HG03460 (cell line): ENCODE measurements at regions not wholly inside any gene's neighbourhood (a gene's known extent, or its start where the extent isn't known, plus 50 kb on each side); places are given as distances from the start of the nearest gene placed in this dataset.
"Not testable (repeated sequence)": the region's sequence is repeated elsewhere in the genome, so short reads cannot be mapped to it uniquely, and the experiment has no call there.

Experiments
- ATAC-seq: cut with Tn5 transposase; IDR thresholded peaks from one replicate; pipeline ENCODE4 v1.9.1; 2021; ENCODE audit not compliant: unreplicated experiment

DNA sequence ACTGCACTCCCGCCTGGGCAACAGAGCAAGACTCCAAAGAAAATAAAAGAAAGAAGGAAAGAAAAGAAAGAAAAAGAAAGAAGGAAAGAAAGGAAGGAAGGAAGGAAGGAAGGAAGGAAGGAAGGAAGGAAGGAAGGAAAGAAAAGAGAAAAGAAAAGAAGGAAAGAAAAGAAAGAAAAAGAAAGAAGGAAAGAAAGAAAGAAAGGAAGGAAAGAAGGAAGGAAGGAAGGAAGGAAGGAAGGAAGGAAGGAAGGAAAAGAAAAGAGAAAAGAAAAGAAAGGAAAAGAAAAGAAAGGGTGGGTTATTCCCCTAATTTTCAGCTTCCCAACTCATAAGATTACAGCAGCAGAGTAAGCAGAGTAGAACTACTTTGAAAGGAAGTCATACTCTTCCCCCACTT lies 64.4 kb downstream of the TMEM200C start:
- not testable (repeated sequence) for ATAC-seq

GRCh38 chr18:5828913-5829312 lies 66.4 kb downstream of the TMEM200C start:
- ATAC-seq, result no peak

- no peak for ATAC-seq
Observed at GRCh38 chr18:5825663-5826062, 69.7 kb downstream of the TMEM200C start.

DNA sequence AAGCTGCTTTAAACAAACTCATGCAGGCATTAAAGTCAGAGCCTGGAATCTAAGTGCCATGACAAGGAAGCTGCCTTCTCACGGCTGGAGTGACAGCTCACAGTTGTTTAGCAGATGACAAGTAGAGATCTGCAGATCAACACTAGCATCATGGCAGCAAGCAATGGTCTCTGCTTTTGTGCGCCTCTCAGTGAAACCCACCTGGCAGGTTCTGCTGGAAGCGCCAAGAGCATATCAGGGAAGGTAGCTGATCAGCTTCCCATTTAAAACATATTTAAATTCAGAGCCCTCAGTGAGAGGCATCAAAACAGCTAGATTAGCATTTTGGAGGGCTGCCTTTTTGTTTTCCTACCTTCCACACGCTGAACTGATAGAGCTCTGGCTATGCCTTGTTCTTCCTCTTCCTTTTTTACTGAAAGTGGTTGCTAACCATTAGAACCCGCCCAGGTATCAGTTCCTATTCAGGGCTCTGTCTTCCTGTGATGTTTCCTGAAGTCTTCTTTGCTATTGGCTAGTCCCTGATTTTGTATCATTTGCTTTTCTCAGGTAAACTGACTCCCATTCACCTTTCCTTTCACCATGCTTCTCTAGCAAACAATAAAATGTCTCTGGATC lies 70.8 kb downstream of the TMEM200C start:
- ATAC-seq, result no peak

DNA sequence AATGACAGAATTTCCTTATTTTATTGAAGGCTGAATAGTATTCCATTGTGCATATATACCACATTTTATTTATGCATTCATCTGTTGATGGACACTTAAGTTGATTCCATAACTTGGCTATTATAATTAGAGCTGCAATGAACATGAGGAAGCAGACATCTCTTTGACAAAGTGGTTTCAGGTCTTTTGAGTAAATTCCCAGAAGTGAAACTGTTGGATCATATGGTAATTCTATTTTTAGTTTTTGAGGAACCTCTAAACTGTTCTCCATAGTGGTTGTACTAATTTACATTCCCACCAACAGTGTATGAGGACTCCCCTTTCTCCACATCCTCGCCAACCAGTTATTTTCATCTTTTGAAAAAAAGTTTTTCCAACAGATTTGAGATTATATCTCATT lies 77.5 kb downstream of the TMEM200C start:
- no peak for ATAC-seq

DNA sequence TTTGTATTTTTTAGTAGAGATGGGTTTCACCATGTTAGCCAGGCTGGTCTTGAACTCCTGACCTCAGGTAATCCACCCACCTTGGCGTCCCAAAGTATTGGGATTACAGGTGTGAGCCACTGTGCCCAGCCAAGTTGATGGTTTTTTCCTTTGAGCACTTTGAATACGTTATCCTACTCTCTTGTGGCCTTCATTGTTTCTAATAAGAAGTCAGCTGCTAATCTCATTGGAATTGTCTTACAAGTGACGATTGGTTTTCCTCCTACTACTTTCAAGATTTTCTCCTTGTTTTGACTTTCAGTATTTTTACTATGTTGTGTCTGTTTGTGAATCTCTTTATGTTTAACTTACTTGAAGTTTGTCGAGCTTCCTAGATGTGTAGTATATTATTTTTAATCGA lies 88.5 kb downstream of the TMEM200C start:
- no peak for ATAC-seq

GRCh38 chr18:5787936-5788335 lies 107.4 kb downstream of the TMEM200C start:
- no peak for ATAC-seq

- ATAC-seq, result no peak
Observed at GRCh38 chr18:5779922-5780321, 115.4 kb downstream of the TMEM200C start.

DNA sequence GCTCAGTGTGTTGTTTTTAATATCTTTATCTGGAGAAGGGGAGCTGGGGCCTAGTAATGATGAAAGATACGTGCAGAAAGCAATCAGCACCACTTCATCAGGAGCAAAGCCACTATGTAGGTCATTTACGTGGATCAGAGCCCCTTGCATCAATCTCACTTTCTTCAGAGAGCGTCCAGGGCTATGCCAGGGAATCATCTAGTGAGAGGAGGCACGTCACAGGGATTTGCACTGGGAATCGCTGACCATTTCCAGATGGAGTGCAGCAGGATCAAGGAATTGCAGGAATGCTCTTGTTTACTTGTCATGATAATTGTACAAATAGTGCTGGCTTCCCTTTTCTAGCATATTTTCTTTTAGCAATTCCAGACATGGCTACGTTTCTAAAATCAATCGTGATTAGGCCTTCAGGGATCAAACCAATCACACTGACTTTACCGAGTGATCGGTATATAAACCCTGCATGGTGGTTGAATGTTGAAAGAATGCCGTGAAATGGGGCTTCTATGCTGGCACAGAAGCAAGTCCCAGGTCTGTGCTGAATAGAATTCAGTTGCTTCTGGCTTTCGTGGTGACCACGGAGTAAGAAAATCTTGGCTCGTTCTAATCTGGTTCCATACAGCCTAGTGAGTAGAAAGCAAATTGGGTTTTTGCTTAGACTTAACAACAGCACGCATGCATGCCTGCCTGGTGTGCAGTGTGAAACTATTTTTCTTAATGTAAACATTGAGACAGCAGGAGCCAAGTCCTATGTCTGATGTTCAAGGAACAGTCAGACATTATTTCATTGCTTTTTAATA lies 122.8 kb downstream of the TMEM200C start:
- ATAC-seq, result no peak

DNA sequence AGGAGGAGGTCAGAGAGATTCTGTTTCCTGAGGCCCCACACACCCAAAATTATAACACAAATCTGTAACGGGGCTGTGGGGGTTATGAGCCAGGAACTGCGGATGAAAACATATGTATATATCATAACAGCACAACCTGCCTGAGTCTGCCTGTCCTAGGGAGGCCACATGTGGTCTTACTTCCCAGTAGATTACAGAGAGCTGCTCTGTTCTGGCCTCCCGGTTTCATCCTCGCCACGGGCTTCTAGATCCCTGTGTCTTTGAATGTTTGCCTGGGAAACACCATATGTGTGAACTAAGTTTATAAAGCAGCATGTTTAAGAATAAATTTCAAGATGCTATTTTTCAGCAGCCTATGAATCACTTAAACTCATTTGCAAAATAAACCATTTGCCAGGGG lies 124.0 kb downstream of the TMEM200C start:
- ATAC-seq, result no peak

GRCh38 chr18:5770176-5770575 lies 125.1 kb downstream of the TMEM200C start:
- ATAC-seq, result no peak

- no peak for ATAC-seq
Observed at GRCh38 chr18:5768454-5768853, 126.9 kb downstream of the TMEM200C start.

- no peak for ATAC-seq
Observed at GRCh38 chr18:5759194-5759593, 136.1 kb downstream of the TMEM200C start.

DNA sequence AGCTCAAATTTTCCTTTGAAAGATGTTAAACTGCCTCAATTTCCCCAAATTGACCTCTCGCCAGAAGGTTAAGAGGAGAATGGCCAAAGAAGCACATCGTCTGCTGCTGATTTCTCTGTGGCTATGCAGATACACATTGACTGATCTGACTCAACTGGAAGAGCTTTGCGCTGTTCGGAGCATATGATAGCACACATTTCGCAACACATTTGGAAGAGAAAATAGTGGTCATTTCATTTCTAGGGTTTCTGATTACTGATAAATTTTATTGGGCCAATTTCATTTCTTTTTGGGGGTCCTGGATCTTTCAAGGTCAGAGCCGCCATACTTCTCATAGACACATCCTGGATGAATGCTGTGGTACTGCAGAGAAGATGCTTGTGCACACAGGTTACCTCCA lies 138.5 kb downstream of the TMEM200C start:
- ATAC-seq, result no peak

DNA sequence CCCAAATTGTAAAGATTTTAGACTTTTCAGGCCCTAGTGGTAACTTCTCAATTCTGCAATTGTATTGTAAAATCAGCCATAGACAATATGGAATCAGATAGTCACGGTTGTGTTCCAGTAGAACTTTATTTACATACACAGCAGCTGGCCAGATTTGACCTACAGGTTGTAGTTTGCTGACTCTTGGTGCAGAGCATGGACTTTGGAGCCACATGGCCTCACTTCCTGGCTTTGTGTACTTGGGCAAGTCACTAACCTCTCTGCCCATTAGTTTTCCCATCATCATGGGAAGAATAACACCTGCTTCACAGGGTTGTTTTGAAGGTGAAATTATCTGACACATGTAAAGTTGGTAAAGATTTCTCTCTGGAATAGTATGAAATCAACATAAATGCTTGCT lies 147.6 kb downstream of the TMEM200C start:
- ATAC-seq, result no peak

GRCh38 chr18:5746844-5747243 lies 148.5 kb downstream of the TMEM200C start:
- no peak for ATAC-seq

DNA sequence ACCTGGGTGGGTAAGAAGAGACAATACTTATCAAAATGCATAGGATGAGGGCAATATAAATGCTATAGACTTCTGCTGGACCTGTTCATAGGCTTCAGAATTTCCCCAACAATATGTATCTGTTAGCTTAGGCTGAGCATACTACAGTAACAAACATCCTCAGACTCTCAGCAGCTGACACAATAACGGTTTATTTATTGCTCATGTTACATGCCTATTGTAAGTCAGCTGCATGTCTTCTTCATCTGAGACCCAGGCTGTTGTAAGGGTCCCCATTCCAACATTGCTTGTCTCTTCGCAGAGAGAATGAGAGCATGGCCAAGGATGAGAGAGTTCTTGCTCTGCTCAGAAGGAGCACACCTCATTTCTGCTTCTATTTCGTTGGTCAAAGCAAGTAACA lies 150.7 kb downstream of the TMEM200C start:
- ATAC-seq, result no peak

- ATAC-seq, result no peak
Observed at GRCh38 chr18:5738526-5738925, 156.8 kb downstream of the TMEM200C start.

DNA sequence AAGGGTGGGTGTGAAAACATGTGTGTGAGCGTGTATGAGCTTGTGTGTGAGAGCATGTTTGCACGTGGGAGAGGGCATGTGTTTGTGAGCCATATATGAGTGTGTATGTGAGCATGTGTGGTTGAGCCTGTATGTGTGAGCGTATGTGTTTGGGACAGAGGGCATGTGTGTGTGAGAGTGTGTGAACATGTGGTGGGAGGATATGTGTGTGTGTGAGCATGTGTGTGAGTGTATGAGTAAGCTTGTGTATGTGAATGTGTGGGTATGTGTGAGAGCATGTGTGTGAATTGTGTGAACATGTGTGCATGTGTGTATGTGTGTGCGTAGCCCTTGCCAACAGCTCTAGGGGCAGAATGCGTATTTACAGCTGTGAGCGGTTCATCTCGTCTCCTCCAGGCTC lies 163.0 kb downstream of the TMEM200C start:
- ATAC-seq, result no peak

DNA sequence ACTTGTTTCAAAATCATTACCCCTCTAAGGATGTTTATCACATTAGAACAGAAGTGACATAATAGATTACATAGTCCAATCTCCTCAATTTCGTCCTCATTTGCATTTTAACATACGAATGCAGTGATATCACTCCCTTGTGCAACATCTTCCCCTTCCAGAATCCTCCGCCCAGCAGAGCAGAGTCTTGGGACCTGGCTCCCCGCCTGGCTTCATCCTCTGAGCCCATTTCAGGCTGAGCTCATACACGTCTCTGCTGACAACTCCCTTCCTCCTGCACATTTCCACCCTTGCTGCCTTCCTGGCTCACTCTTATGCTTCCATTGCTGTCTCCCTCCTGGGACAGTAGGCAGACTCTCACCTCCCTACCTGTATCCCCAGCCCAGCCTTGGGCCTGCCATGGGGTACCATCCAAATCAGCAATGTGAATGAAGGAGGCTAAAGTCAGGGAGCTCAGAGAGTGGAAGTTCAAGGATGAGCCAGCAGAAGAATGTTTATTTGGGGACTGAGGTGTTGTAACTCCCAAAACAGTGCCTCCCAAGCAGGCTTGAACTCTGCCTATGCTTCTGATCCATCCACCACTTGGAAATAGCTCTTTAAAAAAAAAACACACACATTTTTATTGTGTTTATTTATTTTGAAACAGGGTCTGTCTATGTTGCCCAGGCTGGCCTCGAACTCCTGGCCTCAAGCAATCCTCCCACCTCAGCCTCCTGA lies 165.2 kb downstream of the TMEM200C start:
- ATAC-seq, result no peak

- ATAC-seq, result no peak
Observed at GRCh38 chr18:5728531-5728930, 166.8 kb downstream of the TMEM200C start.

DNA sequence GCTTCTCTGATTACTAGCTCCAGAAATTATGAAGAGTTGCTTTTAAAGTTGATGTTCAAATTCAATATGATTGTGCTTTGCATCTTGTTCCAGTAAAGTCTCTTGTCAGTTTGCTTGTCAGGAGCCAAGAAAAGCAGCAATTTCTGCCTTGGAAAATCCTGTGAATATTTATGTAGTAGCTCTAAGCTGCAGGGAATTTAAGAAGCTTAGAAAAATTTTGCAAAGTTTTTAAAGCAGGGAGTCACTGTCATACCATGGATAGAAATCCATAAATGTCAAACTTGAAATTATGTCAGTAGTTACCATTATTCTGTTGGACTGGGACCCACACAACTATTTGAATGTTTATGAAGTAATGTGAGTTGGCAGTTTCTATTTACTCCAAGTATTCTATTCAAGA lies 169.3 kb downstream of the TMEM200C start:
- ATAC-seq, result no peak
